BJ (cell line): ENCODE measurements at regions not wholly inside any gene's neighbourhood (a gene's known extent, or its start where the extent isn't known, plus 50 kb on each side); places are given as distances from the start of the nearest gene placed in this dataset.

ENCODE experiments used
- CTCF ChIA-PET: fragments of 350-600 bp; formaldehyde crosslinking; extraction: SDS; loops from one replicate; lab custom pipeline; 2021; ENCODE audit warnings: antibody characterized with exemption, inconsistent platforms; lab: Yijun Ruan, JAX
- POLR2A ChIA-PET: fragments of 300-600 bp; sonication (Branson Sonifier 250); formaldehyde crosslinking; extraction: SDS; loops from one replicate; lab custom pipeline; 2021; ENCODE audit warnings: antibody characterized with exemption; lab: Charles Lee
- DNase-seq: peaks from one replicate; pipeline ENCODE4 v3.0.0-alpha.2; 2011; ENCODE audit warnings: low read depth
- H3K27me3 ChIP-seq: 2 replicates; pipeline ENCODE4 v1.6.0; 2011; ENCODE audit warnings: low read length; ENCODE audit not compliant: control insufficient read depth, insufficient read depth
- H3K36me3 ChIP-seq: 2 replicates; pipeline ENCODE4 v1.5.1; 2011; ENCODE audit warnings: low read length; ENCODE audit not compliant: control insufficient read depth, insufficient read depth
- H3K4me3 ChIP-seq: 2 replicates; pipeline ENCODE4 v1.5.1; 2011; ENCODE audit warnings: low read depth, mild to moderate bottlenecking, control low read depth, low read length
- CTCF ChIP-seq: IDR thresholded peaks from 2 replicates; pipeline ENCODE4 v1.5.1; 2011; ENCODE audit warnings: low read depth, mild to moderate bottlenecking, control low read depth, inconsistent platforms, low read length, moderate library complexity; ENCODE audit not compliant: insufficient read depth

GRCh38 chr3:41131224-41131623, 68.1 kb upstream of the CTNNB1 start:
- H3K36me3 ChIP-seq: no peaks in the 10 kb centered on the region
- POLR2A ChIA-PET: no interaction called here
- no peak for DNase-seq
- H3K4me3 ChIP-seq: no peak overlapping the region
- TF ChIP-seq CTCF: no peak
- CTCF ChIA-PET: no interaction called here
- no peaks in the 10 kb centered on the region for H3K27me3 ChIP-seq

GRCh38 chr3:41137686-41138111, 61.6 kb upstream of the CTNNB1 start:
- CTCF ChIA-PET: no interaction called here
- POLR2A ChIA-PET: no interaction called here
- H3K27me3 ChIP-seq: no peaks in the 10 kb centered on the region
- no peaks in the 10 kb centered on the region for H3K36me3 ChIP-seq
- H3K4me3 ChIP-seq: no peak overlapping the region
- TF ChIP-seq CTCF: no peak
- no peak for DNase-seq

- ChIA-PET CTCF (no interaction called here), POLR2A (no interaction called here)
- Histone ChIP-seq H3K27me3 (no peaks in the 10 kb centered on the region), H3K36me3 (no peaks in the 10 kb centered on the region), H3K4me3 (no peak overlapping the region)
- DNase-seq: no peak
- TF ChIP-seq CTCF: no peak
Measured at GRCh38 chr3:41138146-41138545, 61.2 kb upstream of the CTNNB1 start.

- no peaks in the 10 kb centered on the region for H3K27me3 ChIP-seq
- no peaks in the 10 kb centered on the region for H3K36me3 ChIP-seq
- POLR2A ChIA-PET: no interaction called here
- DNase-seq: no peak
- no peak for TF ChIP-seq CTCF
- H3K4me3 ChIP-seq: no peak overlapping the region
- CTCF ChIA-PET: no interaction called here
Measured at GRCh38 chr3:41138601-41139000, 60.7 kb upstream of the CTNNB1 start.

GRCh38 chr3:41140242-41140641, 59.1 kb upstream of the CTNNB1 start:
- no peak for TF ChIP-seq CTCF
- no peaks in the 10 kb centered on the region for H3K36me3 ChIP-seq
- no peaks in the 10 kb centered on the region for H3K27me3 ChIP-seq
- DNase-seq: no peak
- ChIA-PET CTCF (no interaction called here), POLR2A (interaction anchor here (0.7 kb wide), 1 partner anchor 492 kb away, joined by 4 read pairs; no protein-coding TSS in a partner anchor)
- no peak overlapping the region for H3K4me3 ChIP-seq
